ENCODE measurements at regions not wholly inside any gene's neighbourhood (a gene's known extent, or its start where the extent isn't known, plus 50 kb on each side); places are given as distances from the start of the nearest gene placed in this dataset.
"Not testable (repeated sequence)": the region's sequence is repeated elsewhere in the genome, so short reads cannot be mapped to it uniquely, and the experiment has no call there.

DNA sequence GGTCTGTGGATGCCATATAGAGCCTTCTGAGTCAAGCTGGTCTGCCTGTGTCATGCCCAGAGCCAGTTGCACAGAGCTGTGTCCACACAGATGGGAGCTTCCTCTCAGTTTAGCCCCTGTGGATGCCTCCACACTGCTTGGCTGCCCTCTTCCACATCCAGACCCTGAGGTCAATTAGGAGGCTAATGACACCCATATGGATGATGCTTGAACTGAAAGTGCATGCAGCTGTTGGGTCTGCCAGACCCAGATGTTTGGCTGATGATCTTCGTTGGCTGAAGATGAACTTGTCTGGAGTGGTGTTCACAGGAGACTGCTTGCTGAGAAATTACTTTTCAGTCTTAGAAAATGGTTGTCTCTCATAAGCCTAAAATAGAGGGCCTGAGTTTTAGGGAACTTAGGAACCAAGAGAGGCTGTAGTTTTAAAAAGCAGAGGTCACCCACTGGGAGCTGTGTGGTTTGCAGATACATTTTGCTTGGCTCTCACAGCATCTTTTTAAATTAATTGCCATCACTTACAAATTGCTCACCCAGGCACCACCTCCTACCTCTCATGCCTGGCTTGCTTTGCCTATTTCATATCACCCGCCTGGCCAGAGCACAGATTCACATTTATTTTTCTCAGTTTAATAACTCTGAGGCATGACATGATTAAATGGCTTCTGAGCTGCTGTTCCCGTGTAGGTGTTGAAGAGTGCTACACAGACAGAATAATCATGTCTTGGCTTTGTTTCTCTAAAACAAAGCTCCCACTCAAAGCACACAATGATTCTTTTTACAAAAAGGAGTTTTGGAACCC lies 176.1 kb downstream of the MINAR1 start:
- peak; percentile 48 for DNase-seq

DNA sequence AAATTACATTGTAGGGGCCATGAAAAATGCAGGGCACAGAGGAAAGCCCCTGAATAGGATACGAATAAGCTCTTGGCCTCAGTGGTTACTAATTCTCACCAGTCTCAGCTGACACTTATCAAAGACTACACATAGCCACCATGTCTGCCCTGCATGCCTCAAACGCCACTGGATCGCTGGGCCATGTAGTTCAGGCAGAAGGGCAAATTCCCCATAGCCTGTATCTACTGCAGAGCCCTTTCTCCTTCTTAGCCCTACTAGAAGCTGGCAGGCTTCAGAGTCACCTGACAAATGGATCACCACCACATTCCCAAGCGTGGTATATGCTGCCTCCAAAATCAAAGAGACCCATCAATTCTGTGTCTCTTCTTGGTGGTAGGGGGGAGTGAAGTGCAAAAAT lies 177.4 kb downstream of the MINAR1 start:
- no peak for DNase-seq

DNA sequence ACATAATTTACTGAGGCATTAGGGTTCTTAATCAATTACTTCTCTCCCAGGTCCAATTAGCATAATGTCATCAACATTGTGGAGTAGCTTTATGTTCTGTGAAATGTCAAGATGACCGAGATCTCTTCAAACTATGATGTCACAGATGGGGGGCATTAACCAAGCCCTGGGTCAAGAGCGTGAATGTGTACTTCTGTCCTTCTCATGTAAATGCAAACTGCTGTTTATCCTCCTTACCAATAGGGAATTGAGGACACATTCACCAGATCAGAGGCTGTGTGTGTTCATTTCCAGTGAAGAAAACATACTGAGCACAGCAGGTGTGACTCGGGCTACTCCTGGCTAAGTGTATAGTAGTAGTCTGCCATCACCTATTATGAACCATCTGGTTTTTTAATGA lies 177.9 kb downstream of the MINAR1 start:
- DNase-seq, result no peak

DNA sequence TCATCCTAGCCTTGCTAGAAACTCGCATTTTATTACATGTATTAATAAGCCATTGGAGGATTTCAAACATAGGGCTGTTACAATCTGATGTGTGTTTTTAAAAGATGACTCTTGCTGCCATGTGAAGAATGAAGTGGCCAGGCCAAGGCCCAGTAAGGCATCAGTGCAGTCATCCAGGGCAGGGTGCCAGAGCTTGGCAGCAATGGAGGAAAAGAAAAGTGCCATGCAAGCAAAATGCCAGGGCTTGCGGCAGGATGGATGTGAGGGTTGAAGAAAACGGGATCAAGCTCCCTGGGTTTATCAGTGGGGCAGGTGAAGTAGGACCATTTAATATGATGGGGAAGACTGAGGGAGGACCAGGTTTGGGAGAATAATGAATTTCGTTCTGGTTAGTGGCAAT lies 183.6 kb downstream of the MINAR1 start:
- DNase-seq, result no peak

DNA sequence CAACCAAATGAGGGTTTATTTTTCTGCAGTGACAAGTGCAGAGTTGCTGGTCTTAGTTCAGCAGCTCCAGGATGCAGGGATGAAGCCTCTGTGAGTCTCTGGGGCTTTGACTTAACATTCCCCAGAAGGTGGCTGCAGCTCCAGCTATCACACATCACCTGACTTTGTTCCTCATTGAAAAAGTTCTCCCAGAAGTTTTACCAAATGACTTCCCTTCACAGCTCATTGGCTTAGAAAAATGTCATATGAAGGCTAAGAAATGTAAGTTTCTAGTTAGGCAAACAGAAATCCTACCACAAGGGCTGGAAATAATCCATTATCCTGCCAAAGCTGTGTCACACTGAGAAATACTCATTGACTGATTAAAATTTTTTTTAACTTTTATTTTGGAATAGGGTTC lies 184.9 kb downstream of the MINAR1 start:
- DNase-seq, result no peak

DNA sequence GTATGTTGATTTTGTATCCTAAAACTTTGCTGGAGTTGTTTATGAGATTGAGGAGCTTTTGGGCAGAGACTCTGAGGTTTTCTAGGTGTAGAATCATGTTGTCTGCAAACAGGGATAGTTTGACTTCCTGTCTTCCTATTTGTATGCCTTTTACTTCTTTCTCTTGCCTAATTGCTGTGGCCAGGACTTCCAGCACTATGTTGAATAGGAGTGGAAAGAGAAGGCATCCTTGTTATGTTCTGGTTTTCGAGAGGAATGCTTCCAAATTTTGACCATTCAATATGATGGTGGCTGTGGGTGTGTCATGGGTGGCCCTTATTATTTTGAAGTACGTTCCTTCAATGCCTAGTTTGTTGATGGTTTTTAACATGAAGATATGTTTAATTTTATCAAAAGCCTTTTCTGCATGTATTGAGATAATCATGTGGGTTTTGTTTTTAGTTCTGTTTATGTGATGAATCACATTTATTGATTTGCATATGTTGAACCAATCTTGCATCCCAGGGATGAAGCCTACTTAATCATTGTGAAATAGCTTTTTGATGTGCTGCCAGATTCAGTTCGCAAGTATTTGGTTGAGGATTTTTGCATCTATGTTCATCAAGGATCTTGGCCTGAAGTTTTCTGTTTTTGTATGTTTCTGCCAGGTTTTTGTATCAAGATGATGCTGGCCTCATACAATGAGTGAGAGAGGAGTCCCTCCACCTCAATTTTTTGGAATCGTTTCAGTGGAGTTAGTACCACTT lies 188.1 kb downstream of the MINAR1 start:
- DNase-seq, result no peak

DNA sequence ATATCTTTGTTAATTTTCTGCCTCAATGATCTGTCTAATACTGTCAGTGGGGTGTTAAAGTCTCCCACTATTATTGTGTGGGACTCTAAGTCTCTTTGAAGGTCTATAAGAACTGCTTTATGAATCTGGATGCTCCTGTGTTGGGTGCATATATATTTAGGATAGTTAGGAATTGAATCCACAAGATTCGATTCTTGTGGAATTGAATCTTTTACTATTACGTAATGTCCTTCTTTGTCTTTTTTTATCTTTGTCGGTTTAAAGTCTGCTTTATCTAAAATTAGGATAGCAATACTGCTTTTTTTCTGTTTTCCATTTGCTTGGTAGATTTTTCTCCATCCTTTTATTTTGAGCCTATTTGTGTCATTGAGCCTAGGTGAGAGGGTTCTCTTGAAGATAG lies 189.7 kb downstream of the MINAR1 start:
- DNase-seq, result not testable (repeated sequence)

DNA sequence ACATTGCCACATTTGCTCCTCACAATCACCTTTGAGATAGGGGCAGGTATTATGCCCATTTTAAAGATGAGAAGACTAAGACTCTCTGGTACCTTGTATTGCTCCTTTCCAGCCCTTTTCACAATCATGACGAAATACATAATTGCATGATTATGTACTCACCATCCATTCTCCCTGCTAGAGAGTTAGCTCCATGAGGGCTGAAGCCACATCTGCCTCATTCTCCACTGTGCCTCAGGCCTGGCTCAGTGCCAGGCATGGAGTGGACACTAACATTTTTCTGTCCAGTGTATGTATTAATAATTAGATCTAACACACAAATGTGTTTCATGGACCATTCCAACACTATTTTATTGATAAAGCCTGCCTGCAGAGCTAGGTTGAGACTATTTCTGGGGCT lies 191.4 kb downstream of the MINAR1 start:
- DNase-seq, result no peak

DNA sequence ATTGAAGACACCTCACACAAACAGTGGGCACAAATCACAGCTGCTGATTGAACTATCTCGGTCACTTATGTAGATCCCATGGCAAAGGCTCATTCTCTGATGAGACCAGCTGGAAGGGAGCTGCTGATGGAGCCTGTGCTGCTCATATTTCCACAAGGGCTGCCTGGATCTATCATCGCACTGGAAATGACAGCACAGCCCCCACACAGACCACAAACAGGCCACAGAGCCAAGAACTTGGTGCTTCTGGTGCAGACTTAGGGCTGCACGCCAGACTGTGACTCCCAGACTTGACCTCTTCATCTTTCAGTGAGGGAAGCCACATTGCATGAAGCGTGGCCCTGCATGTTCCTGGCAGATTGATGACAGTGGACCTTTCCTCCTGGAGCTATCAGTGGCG lies 197.6 kb downstream of the MINAR1 start:
- no peak for DNase-seq

DNA sequence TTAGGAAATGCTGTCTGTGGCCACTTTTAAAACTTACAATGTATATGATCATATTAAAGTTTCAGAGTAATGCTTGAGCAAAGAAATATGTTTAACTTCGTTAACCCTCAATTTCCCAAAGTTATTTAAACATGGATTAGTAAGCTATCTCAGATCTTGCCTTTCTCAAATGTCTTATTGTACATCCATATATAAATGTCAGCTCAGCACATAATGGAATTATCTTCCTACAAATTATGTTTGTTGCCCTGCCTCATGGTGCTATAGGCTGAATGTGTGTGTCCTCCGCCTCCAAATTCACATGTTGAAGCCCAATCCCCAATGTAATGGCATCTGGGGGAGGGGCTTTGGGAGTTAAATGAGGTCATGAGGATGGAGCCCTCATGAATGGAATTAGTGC lies 200.3 kb downstream of the MINAR1 start:
- no peak for DNase-seq

DNA sequence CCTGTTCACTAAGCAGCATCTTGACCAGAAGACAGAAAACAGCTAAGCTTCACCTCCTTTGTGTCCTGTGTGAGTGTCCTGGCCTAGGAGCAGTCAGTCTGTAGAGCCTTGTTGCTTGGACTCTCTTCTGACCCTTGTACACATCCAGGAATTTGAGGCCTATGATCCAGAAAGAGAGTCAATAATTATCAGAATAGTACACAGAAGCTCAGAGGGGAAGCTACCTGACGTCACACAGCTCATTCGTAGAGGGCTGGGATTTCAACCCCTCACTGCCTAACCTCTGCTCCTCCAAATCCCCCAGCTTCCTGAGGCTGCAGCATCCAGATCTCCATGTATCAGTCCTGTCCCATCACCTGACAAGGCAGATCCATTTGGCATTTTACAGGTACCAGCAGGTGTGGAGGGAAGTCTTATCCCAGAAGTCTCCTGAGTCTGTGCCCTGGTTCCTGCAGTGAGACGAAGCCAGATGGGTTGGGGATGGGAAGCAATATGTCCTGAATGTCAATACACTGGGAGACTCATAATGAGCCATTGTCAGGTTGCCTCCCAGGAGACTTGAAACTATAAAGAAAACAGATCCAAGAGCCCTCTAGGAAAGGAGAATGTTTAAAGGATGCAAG lies 203.1 kb downstream of the MINAR1 start:
- no peak for DNase-seq

DNA sequence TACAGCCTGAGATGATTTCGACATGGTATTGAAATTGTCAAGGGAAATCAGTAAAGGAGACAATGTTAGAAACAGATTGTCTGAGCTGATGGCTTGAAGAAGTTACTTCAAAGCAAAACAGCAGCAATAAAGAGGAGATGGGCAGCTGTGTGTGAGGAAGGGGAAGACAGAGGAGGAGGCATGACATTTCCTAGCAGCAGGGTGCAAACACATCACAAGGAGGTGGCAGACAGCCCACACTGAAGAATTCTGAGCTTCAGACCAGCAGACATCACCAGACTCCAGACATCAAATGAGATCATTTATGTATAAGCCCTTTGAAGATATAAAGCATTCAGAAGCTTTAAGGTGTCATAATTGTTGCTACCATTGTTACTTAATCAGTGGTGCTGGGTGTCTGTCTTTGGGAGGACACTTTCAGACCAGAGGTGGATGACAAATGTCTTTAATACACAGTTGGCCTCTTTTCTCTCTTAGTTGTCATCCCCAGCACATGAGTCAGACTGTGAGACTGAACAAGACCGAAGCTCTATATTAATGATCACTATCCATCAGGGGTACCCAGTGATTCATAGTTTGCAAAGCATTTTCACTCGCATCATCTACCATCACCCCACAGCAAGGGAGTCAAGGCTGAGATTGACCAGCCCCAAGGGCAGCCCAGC lies 203.9 kb downstream of the MINAR1 start:
- no peak for DNase-seq

DNA sequence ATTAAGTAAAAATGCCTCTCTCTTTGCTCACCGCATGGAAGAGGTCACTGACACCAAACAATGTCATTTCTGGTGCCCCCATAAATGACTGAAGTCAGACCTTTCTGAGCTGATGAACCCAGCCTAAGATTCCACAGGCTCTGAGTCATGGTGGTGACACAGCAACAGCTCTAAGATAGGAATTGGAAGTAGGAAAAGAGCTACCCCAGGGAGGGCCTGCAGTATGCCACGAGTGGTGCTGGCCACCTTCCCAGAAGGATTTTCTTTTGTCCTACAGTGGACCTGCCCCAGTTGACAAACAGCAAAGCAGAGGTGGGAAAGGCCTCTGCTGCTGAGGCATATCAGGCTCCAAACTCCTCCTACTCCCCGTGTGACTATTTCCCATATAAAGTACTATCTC lies 208.1 kb downstream of the MINAR1 start:
- DNase-seq, result no peak

DNA sequence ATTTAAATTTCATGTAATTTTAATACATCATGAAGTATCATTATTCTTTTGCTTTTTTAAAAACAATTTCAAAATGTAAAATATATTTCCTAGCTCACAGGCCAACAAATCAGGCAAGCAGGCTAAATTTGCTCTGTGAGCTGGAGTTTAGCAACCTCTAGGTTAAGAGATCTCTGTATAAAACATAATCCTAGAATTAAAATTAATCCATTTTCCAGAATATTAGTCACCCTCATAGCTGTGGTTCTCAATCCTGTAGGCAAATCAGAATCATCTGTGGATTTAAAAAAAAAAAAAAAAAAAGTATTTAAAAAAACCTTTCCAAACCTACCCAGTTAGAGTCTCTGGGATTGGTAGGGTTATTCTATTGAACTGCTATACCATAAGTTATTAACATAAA lies 209.7 kb downstream of the MINAR1 start:
- no peak for DNase-seq

DNA sequence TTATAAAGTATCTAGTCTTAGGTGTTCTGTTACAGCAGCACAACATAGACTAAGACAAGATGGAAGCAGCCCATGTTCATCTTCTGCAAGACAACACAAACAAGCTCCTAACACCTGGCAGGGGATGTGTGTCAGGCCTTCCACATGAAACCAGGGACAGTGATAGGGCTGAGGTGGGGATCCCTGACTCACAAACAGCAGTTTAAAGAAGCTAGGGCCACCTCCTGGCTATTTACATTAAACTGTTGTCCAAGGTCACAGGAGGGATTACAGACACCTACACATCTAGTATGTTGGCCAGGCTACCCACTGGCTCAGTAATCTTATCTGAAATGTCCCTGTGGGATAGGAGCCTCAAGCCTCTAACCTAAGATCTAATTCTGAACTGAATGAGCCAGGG lies 211.3 kb downstream of the MINAR1 start:
- no peak for DNase-seq

DNA sequence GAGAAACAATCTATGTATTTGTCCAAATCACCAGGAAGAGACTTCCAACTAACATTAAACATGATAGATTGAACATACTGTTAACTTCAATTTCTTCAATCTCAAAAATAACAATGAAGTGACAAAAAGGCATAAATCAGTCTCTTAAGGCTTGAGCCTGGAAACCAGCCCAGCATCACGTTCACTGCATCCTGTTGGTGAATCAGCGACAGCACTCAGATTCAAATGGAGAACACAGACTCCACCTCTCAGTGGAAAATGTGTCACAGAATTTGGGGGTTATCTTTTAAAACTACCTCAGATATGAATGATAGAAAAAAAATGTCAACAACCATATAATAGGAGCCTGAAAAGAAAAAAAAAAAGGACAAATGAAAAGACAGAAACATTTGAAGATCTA lies 212.0 kb downstream of the MINAR1 start:
- no peak for DNase-seq

DNA sequence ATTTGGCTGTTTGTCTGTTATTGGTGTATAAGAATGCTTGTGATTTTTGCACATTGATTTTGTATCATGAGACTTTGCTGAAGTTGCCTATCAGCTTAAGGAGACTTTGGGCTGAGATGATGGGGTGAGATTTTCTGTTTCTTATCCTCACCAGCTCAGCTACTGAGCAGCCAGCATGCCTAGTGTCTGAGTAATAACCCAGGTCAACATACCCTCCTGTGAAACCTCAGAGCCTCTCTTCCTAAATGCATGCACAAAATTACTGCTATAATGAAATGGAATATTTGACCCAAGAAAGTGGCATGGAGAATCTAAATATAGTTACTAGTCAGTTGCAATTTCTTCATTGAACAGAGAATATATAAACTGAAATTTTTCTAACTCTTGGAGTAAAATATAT lies 220.8 kb downstream of the MINAR1 start:
- DNase-seq, result not testable (repeated sequence)

DNA sequence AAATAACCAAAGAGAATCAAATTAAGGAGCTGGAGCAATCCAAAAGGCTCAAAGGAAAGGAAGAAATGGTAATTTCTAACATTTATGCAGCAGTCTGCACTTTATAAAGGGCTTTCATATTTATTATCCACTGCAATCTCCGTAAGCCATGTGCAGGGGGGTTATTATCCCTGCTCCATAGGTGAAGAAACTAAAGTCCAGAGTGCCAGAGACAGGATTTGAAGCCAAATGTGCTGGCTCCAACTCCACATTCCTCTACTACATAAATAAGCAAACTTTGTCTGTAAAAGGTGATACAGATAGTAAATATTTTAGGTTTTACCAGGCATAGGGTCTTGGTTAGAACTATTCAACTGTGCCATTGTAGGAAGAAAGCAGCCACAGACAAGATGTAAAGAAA lies 221.4 kb downstream of the MINAR1 start:
- DNase-seq, result no peak

DNA sequence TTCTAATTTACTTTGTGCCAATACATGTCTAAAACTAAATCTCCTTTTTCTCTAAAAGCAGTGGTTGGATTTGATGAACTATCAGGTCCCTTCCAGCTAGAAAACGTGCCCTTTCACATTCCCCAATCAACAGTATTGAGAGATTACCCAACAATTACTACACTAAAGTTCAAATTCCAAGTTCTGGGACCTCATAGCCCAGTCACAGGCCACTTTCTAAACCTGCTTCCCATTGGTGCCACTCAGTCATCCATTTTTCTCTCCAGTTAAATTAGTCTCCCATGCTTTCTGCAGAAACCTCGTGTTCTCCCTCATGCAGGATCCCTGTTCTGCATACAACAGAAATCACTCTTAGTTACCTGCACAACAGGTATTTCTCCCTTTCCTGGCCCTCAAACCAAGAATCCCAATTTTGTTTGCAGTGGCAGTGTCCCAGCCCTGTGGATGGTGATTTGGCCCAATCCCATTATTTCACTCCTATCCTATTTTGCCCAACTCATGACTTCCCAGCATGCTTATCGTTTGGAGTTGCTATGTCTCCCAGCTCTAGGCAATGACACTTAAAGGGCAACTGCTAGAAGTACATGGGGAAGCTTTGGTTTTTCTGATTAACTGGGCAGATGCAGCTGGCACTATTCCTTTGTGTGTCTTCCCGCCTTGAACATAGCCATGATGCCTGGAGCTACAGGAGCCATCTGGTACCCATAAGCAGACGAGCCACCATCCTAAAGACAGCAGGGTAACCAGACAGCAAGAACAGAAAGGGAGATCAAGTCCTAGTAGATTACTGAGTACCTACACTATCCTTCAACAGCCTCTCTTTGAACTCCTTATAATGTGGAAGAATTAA lies 224.2 kb downstream of the MINAR1 start:
- DNase-seq, result no peak

DNA sequence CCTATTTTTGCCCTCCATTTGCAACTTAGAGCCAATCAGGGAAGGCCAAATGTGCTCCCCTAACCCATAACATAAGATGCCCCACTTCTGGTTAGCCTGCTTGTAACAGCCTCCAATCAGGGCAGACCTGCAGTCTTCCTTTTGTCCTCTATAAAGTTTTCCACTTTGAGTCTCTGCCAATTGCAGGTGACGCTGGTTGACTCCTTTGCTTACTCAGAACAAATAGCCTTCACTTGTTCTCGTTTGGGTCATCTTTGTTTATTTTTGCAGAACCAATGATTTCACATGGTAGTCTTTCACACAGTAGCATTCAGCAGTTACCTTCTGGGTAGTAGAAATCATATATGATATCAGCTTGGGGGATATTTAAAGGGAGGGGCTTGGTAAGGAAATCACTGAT lies 225.6 kb downstream of the MINAR1 start:
- no peak for DNase-seq

DNA sequence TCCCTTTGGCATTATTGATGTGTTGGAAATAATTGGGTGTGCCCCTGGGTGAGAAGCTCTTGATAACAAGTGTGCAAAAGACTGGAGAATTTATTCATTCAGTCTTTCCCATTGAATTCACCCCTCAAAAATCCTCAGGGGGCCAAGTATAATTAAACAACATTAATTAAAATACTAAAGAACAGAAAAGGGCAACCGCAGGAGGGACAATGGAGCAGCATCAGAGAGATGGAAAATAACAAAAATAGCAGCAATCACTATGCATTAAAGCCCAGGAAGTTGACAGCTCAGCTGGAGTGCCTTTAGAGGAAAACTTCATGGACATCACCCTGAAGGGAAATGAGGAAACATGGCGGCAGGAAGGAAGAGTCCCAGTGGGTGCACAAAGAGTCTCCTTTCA lies 227.6 kb downstream of the MINAR1 start:
- no peak for DNase-seq

DNA sequence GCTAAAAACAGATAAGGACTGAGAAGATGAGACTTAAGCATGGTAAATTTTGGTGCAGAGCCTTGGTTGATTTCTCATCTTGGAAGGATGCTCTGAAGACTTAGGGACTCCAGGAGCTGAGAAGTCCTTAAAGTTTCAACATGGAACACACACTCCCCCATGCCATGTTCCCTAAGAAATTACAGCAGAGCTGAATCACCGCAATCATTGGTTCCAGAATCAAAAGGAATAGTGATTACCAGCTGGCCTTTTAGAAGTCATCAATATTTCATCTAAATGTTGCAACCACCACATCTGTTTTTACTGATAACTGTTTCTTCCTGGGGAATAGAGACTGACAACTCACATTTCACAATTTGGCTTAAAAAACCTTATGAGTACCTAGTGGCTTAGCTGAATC lies 229.3 kb downstream of the MINAR1 start:
- no peak for DNase-seq

All from hindlimb muscle (tissue), 1 donor.